Mesenchymal stem cell (in vitro differentiated cells and primary cell): ENCODE measurements at regions not wholly inside any gene's neighbourhood (a gene's known extent, or its start where the extent isn't known, plus 50 kb on each side); places are given as distances from the start of the nearest gene placed in this dataset.

Experiments used
- DNase-seq: peaks from one replicate; pipeline ENCODE4 v3.0.0-alpha.2; 2013
- H2AFZ ChIP-seq: one replicate; pipeline ENCODE4 v1.6.1; 2013; ENCODE audit warnings: low read depth, mild to moderate bottlenecking, control low read depth, inconsistent platforms, low read length, moderate library complexity
- H2AK5ac ChIP-seq: 2 replicates; pipeline ENCODE4 v1.6.1; 2013; ENCODE audit warnings: low read length, moderate library complexity, mild to moderate bottlenecking, inconsistent platforms; ENCODE audit not compliant: severe bottlenecking
- H2BK120ac ChIP-seq: one replicate; pipeline ENCODE4 v1.6.1; 2013; ENCODE audit warnings: low read depth, mild to moderate bottlenecking, inconsistent platforms, low read length, moderate library complexity
- H2BK12ac ChIP-seq, 2 experiments: one replicate each; pipeline ENCODE4 v1.6.1; 2013; ENCODE audit warnings: inconsistent platforms in 2 of 2, low read length in 2 of 2, mild to moderate bottlenecking in 2 of 2, moderate library complexity in 2 of 2, control low read depth in 1 of 2
- H2BK15ac ChIP-seq: one replicate; pipeline ENCODE4 v1.6.1; 2013; ENCODE audit warnings: mild to moderate bottlenecking, low read depth, inconsistent platforms; ENCODE audit not compliant: poor library complexity, severe bottlenecking
- H2BK5ac ChIP-seq: 2 replicates; pipeline ENCODE4 v1.6.1; 2013; ENCODE audit warnings: low read depth, mild to moderate bottlenecking, low read length, control low read depth, inconsistent platforms; ENCODE audit not compliant: poor library complexity, severe bottlenecking
- H3K14ac ChIP-seq, 2 experiments: one replicate each; pipeline ENCODE4 v1.6.1; 2013; ENCODE audit warnings: inconsistent platforms in 2 of 2, low read length in 2 of 2, control low read depth in 1 of 2, mild to moderate bottlenecking in 1 of 2, moderate library complexity in 1 of 2
- H3K18ac ChIP-seq, 2 experiments: one replicate each; pipeline ENCODE4 v1.6.1; 2013; ENCODE audit warnings: inconsistent platforms in 2 of 2, low read length in 2 of 2, control low read depth in 1 of 2, low read depth in 1 of 2, mild to moderate bottlenecking in 1 of 2
- H3K23ac ChIP-seq, 2 experiments: one replicate each; pipeline ENCODE4 v1.6.1; 2013; ENCODE audit warnings: inconsistent platforms in 2 of 2, low read length in 2 of 2, mild to moderate bottlenecking in 2 of 2, moderate library complexity in 2 of 2, control low read depth in 1 of 2
- H3K27ac ChIP-seq: 2 replicates; pipeline ENCODE4 v1.5.1; 2013; ENCODE audit warnings: mild to moderate bottlenecking, moderate library complexity, low read length, control low read depth, inconsistent platforms; ENCODE audit not compliant: poor library complexity, severe bottlenecking
- H3K27me3 ChIP-seq, 2 experiments: 2 replicates each; pipeline versions ENCODE4 v1.6.1 to v1.7.0; 2013; ENCODE audit warnings: low read length in 2 of 2, mild to moderate bottlenecking in 2 of 2, moderate library complexity in 2 of 2, control low read depth in 1 of 2, inconsistent platforms in 1 of 2; ENCODE audit not compliant: control insufficient read depth in 1 of 2, insufficient read depth in 1 of 2
- H3K36me3 ChIP-seq, 2 experiments: 2 replicates each; pipeline versions ENCODE4 v1.6.1 to v1.7.0; 2013; ENCODE audit warnings: low read length in 2 of 2, control low read depth in 1 of 2, inconsistent platforms in 1 of 2, low read depth in 1 of 2, mild to moderate bottlenecking in 1 of 2; ENCODE audit not compliant: insufficient read depth in 2 of 2, control insufficient read depth in 1 of 2
- H3K4ac ChIP-seq, 2 experiments: one replicate each; pipeline ENCODE4 v1.6.1; 2013; ENCODE audit warnings: inconsistent platforms in 2 of 2, low read length in 2 of 2, mild to moderate bottlenecking in 2 of 2, moderate library complexity in 2 of 2, control low read depth in 1 of 2, low read depth in 1 of 2
- H3K4me1 ChIP-seq: 2 replicates; pipeline ENCODE4 v1.6.1; 2013; ENCODE audit warnings: low read depth, low read length, control low read depth; ENCODE audit not compliant: control insufficient read depth, insufficient read depth
- H3K4me2 ChIP-seq: 2 replicates; pipeline ENCODE4 v1.6.1; 2013; ENCODE audit warnings: low read length, mild to moderate bottlenecking, inconsistent platforms; ENCODE audit not compliant: poor library complexity, severe bottlenecking
- H3K4me3 ChIP-seq, 2 experiments: 2 replicates each; pipeline versions ENCODE4 v1.5.1 to v1.7.0; 2013; ENCODE audit warnings: low read length in 2 of 2, mild to moderate bottlenecking in 2 of 2, control low read depth in 1 of 2, low read depth in 1 of 2; ENCODE audit not compliant: insufficient read depth in 1 of 2
- H3K79me1 ChIP-seq: replicated peaks from 2 replicates; pipeline ENCODE4 v1.6.1; 2013; ENCODE audit warnings: mild to moderate bottlenecking, control low read depth, low read length, inconsistent platforms; ENCODE audit not compliant: poor library complexity, severe bottlenecking
- H3K9ac ChIP-seq: 2 replicates; pipeline ENCODE4 v1.7.0; 2013; ENCODE audit warnings: mild to moderate bottlenecking, low read length, moderate library complexity
- H3K9me3 ChIP-seq: 2 replicates; pipeline ENCODE4 v1.7.0; 2013; ENCODE audit warnings: mild to moderate bottlenecking, low read length; ENCODE audit not compliant: control insufficient read depth
- H4K8ac ChIP-seq: one replicate; pipeline ENCODE4 v1.6.1; 2013; ENCODE audit warnings: inconsistent platforms, mild to moderate bottlenecking, low read length, moderate library complexity
- H4K91ac ChIP-seq: one replicate; pipeline ENCODE4 v1.6.1; 2013; ENCODE audit warnings: mild to moderate bottlenecking, low read length, inconsistent platforms
- WGBS: methylation state at CpG from one replicate; pipeline ENCODE4 v1.1.7; 2013; ENCODE audit warnings: mixed read lengths; 5-methylcytosine and 5-hydroxymethylcytosine counted together

DNA sequence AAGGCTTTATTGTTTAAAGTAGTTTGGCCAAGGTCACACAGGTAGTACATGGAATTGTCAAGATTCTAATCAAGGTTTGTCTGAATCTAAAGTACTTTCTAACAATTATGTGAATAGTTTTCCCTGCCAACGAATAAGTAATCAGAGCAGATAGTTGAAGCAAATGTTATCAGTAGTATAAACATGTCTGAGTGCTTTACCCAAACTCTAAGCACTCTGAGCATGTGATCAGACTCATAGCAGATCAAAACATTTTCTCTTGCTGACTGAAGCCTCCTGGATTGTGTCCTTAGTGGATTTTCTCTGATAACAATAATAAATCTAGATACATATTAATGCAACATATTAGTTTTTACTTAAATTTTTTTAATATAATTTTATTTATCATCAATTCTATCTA, 995.0 kb downstream of the EFNA5 start:
- no peaks in the 10 kb centered on the region for H3K27me3 ChIP-seq
- H3K9ac ChIP-seq, result no peak overlapping the region
- H3K4me3 ChIP-seq, result no peak overlapping the region
- WGBS, result no CpG with 5 or more reads among the region's 1 CpG
- DNase-seq, result peak; percentile 18
- H2BK12ac ChIP-seq, result no peak overlapping the region
- no peak overlapping the region for H3K14ac ChIP-seq
- H2BK120ac ChIP-seq, result no peak overlapping the region
- H3K4ac ChIP-seq, result no peak overlapping the region
- H4K91ac ChIP-seq, result no peak overlapping the region
- H3K4me2 ChIP-seq, result no peak overlapping the region
- no peak overlapping the region for H2BK5ac ChIP-seq
- no peaks in the 10 kb centered on the region for H3K9me3 ChIP-seq
- no peak overlapping the region for H2AFZ ChIP-seq
- no peak overlapping the region for H3K23ac ChIP-seq
- H2BK15ac ChIP-seq, result no peak overlapping the region
- H3K36me3 ChIP-seq, result no peaks in the 10 kb centered on the region
- H3K79me1 ChIP-seq, result no peaks in the 10 kb centered on the region
- no peak overlapping the region for H4K8ac ChIP-seq
- no peak overlapping the region for H2AK5ac ChIP-seq
- no peaks in the 10 kb centered on the region for H3K4me1 ChIP-seq
- H3K27ac ChIP-seq, result no peak overlapping the region
- H3K18ac ChIP-seq, result no peak overlapping the region

DNA sequence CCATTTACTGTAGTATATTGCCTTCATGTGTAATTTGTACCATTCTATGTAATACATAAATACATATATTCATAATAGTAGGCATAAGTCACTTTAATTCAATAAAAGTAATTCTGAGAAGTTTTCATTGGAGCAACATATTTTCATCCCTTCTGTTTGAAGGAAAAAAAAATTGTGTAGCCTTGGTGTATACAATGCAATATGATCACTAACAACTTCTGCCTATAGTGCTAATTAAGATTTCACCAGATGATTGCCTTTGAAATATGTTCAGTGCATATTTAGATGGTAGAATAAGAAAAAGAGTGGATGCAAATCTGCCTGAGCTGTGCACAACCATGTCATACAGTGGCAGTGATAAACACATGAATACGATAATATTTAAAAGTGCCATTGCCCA, 996.8 kb downstream of the EFNA5 start:
- Histone ChIP-seq H3K27me3 (no peaks in the 10 kb centered on the region), H2AK5ac (no peak overlapping the region), H2BK15ac (no peak overlapping the region), H3K27ac (no peak overlapping the region), H3K9me3 (no peaks in the 10 kb centered on the region), H3K9ac (no peak overlapping the region), H3K4me1 (no peaks in the 10 kb centered on the region), H2BK12ac (no peak overlapping the region), H3K14ac (no peak overlapping the region), H3K4me3 (no peak overlapping the region), H3K79me1 (no peaks in the 10 kb centered on the region), H3K4me2 (no peak overlapping the region), H3K36me3 (no peaks in the 10 kb centered on the region), H2AFZ (no peak overlapping the region), H3K23ac (no peak overlapping the region), H3K4ac (no peak overlapping the region), H2BK5ac (no peak overlapping the region), H3K18ac (no peak overlapping the region), H4K8ac (no peak overlapping the region), H2BK120ac (no peak overlapping the region), H4K91ac (no peak overlapping the region)
- WGBS, result 100% methylated on average over 1 of the region's 1 CpG
- no peak for DNase-seq

GRCh38 chr5:106661866-106662265, 1008.9 kb downstream of the EFNA5 start:
- H3K14ac ChIP-seq, result no peak overlapping the region
- no peaks in the 10 kb centered on the region for H3K36me3 ChIP-seq
- no peak overlapping the region for H3K18ac ChIP-seq
- H3K4me3 ChIP-seq, result no peak overlapping the region
- no peak overlapping the region for H2AFZ ChIP-seq
- DNase-seq, result no peak
- H4K8ac ChIP-seq, result no peak overlapping the region
- H3K27ac ChIP-seq, result no peak overlapping the region
- H2BK5ac ChIP-seq, result no peak overlapping the region
- H3K27me3 ChIP-seq, result no peaks in the 10 kb centered on the region
- H4K91ac ChIP-seq, result no peak overlapping the region
- H2BK15ac ChIP-seq, result no peak overlapping the region
- no peaks in the 10 kb centered on the region for H3K79me1 ChIP-seq
- H3K9me3 ChIP-seq, result no peaks in the 10 kb centered on the region
- no peak overlapping the region for H3K4me2 ChIP-seq
- no peak overlapping the region for H3K23ac ChIP-seq
- no peak overlapping the region for H3K4ac ChIP-seq
- 80% methylated on average over 1 of the region's 2 CpGs for WGBS
- H2BK120ac ChIP-seq, result no peak overlapping the region
- no peak overlapping the region for H3K9ac ChIP-seq
- no peaks in the 10 kb centered on the region for H3K4me1 ChIP-seq
- H2AK5ac ChIP-seq, result no peak overlapping the region
- no peak overlapping the region for H2BK12ac ChIP-seq

- Histone ChIP-seq H3K9me3 (peaks cover 4% of the 10 kb centered on the region), H4K8ac (no peak overlapping the region), H2BK5ac (no peak overlapping the region), H3K18ac (no peak overlapping the region), H3K27ac (no peak overlapping the region), H2AFZ (no peak overlapping the region), H3K9ac (no peak overlapping the region), H2BK120ac (no peak overlapping the region), H3K4me3 (no peak overlapping the region), H3K4me1 (no peaks in the 10 kb centered on the region), H3K36me3 (no peaks in the 10 kb centered on the region), H4K91ac (no peak overlapping the region), H3K23ac (no peak overlapping the region), H3K27me3 (no peaks in the 10 kb centered on the region), H3K4me2 (no peak overlapping the region), H3K79me1 (no peaks in the 10 kb centered on the region), H2BK15ac (no peak overlapping the region), H2BK12ac (no peak overlapping the region), H3K4ac (no peak overlapping the region), H3K14ac (no peak overlapping the region), H2AK5ac (no peak overlapping the region)
- no peak for DNase-seq
These were observed 1010.1 kb downstream of the EFNA5 start for GRCh38 chr5:106660681-106661080.
